ENCODE measurements at regions not wholly inside any gene's neighbourhood (a gene's known extent, or its start where the extent isn't known, plus 50 kb on each side); places are given as distances from the start of the nearest gene placed in this dataset.

- no peak overlapping the region for H3K4me2 ChIP-seq (ENCODE audit: control insufficient read depth, insufficient read depth)
- ChIA-PET RAD21 (ENCODE audit: unreplicated experiment) (no interaction called here), POLR2A (no interaction called here), CTCF (no interaction called here), SMC1A (ENCODE audit: uncharacterized antibody, unreplicated experiment) (no interaction called here)
- H3K79me2 ChIP-seq (ENCODE audit: control insufficient read depth, insufficient read depth, low read length) = no peaks in the 10 kb centered on the region
- no peak overlapping the region for H3K27ac ChIP-seq (ENCODE audit: control insufficient read depth, insufficient read depth)
- no peaks in the 10 kb centered on the region for H3K27me3 ChIP-seq (replicated peaks in 1 of 2; ENCODE audit: control insufficient read depth in 2 of 2, insufficient read depth in 2 of 2, low read length in 1 of 2)
- no peak for ATAC-seq
- H2AFZ ChIP-seq (ENCODE audit: control insufficient read depth, low read depth, low read length) = no peak overlapping the region
- H3K9me3 ChIP-seq (replicated peaks; ENCODE audit: control insufficient read depth, insufficient read depth, low read length) = no peaks in the 10 kb centered on the region; the same call in 1 of the 3 replicates
- no TSS peak for BruUV-seq (replicated peaks)
- in situ Hi-C loops (cut with MboI) = no loop called here
- H3K9ac ChIP-seq (ENCODE audit: control insufficient read depth, insufficient read depth, low read length) = no peak overlapping the region
- H3K4me3 ChIP-seq = no peak overlapping the region
- no peaks in the 10 kb centered on the region for H3K36me3 ChIP-seq (ENCODE audit: control insufficient read depth in 2 of 2, insufficient read depth in 2 of 2, low read length in 1 of 2)
- H3K4me1 ChIP-seq (ENCODE audit: control insufficient read depth, insufficient read depth, low read length) = no peaks in the 10 kb centered on the region
- no peak for DNase-seq (ENCODE audit: low read depth, low spot score)
- no peak for FAIRE-seq
- no peaks in the 10 kb centered on the region for H4K20me1 ChIP-seq (ENCODE audit: control insufficient read depth, insufficient read depth)
- intact Hi-C loops (cut with micrococcal nuclease; ENCODE audit: unreplicated experiment) = loop anchor here (10.0 kb wide), 1 partner anchor 237 kb away; no protein-coding TSS in a partner anchor
- no peak for TF ChIP-seq HDGF (IDR thresholded peaks at IDR 0.05)
- TF ChIP-seq HCFC1 (IDR thresholded peaks at IDR 0.05; ENCODE audit: low read length) = no peak
- no peak for TF ChIP-seq ESRRA (IDR thresholded peaks at IDR 0.05; ENCODE audit: low read length)
- no peak for TF ChIP-seq ZZZ3 (IDR thresholded peaks at IDR 0.05; ENCODE audit: control insufficient read depth, insufficient read length, low read depth)
- no peak for TF ChIP-seq ZNF592 (IDR thresholded peaks at IDR 0.05)
- TF ChIP-seq TAF1 (IDR thresholded peaks at IDR 0.05; ENCODE audit: borderline replicate concordance, low read depth, low read length) = no peak
- no peak for TF ChIP-seq ATF7 (IDR thresholded peaks at IDR 0.05; ENCODE audit: low read depth)
- no peak for TF ChIP-seq CUX1 (IDR thresholded peaks at IDR 0.05; ENCODE audit: insufficient replicate concordance, low read depth, low read length)
- TF ChIP-seq USF2 (IDR thresholded peaks at IDR 0.05; ENCODE audit: borderline replicate concordance, low read depth, low read length) = no peak
- TF ChIP-seq SMC3 (IDR thresholded peaks at IDR 0.05; ENCODE audit: borderline replicate concordance, low read length) = no peak
- no peak for TF ChIP-seq HDAC2 (IDR thresholded peaks at IDR 0.05)
- TF ChIP-seq ZNF207 (IDR thresholded peaks at IDR 0.05; ENCODE audit: borderline replicate concordance) = no peak
- no peak for TF ChIP-seq MEF2A (IDR thresholded peaks at IDR 0.05; ENCODE audit: insufficient read depth, low read depth, low read length)
- TF ChIP-seq ZBED1 (IDR thresholded peaks at IDR 0.05; ENCODE audit: borderline replicate concordance) = no peak
- TF ChIP-seq POLR2A (IDR thresholded peaks at IDR 0.05; ENCODE audit: low read depth, low read length) = no peak
These were observed 75.8 kb upstream of the ZNF678 start for GRCh38 chr1:227487606-227488005.

Measured in GM12878 (cell line).